Liver (tissue), 8 donors: ENCODE measurements at regions not wholly inside any gene's neighbourhood (a gene's known extent, or its start where the extent isn't known, plus 50 kb on each side); places are given as distances from the start of the nearest gene placed in this dataset.

ENCODE experiments used
- DNase-seq: peaks from one replicate; pipeline ENCODE4 v3.0.0-alpha.2; 2017; ENCODE audit warnings: low spot score
- H3K27ac ChIP-seq, 2 donors: one replicate each; pipeline ENCODE4 v1.7.0; 2013; ENCODE audit warnings: inconsistent platforms in 2 of 2, low read length in 2 of 2, control low read depth in 1 of 2, low read depth in 1 of 2, mild to moderate bottlenecking in 1 of 2
- H3K27me3 ChIP-seq, 4 donors: one replicate each; pipeline versions ENCODE4 v1.6.1 to v1.7.0; 2013; ENCODE audit warnings: low read length in 3 of 4, inconsistent platforms in 1 of 4, mild to moderate bottlenecking in 1 of 4, moderate library complexity in 1 of 4; ENCODE audit not compliant: control insufficient read depth in 4 of 4, insufficient read depth in 4 of 4
- H3K36me3 ChIP-seq, 4 donors: one replicate each; pipeline versions ENCODE4 v1.6.1 to v1.7.0; 2013; ENCODE audit warnings: low read length in 3 of 4, mild to moderate bottlenecking in 3 of 4, low read depth in 1 of 4, moderate library complexity in 1 of 4; ENCODE audit not compliant: control insufficient read depth in 4 of 4, insufficient read depth in 3 of 4
- H3K4me1 ChIP-seq, 4 donors: one replicate each; pipeline versions ENCODE4 v1.6.1 to v1.7.0; 2013; ENCODE audit warnings: low read length in 3 of 4, mild to moderate bottlenecking in 3 of 4, moderate library complexity in 1 of 4; ENCODE audit not compliant: control insufficient read depth in 4 of 4, insufficient read depth in 4 of 4
- H3K4me3 ChIP-seq, 3 donors: one replicate each; pipeline versions ENCODE4 v1.6.1 to v1.7.0; 2013; ENCODE audit warnings: low read length in 3 of 3, control low read depth in 1 of 3, low read depth in 1 of 3, mild to moderate bottlenecking in 1 of 3
- H3K9ac ChIP-seq, 2 donors: one replicate each; pipeline ENCODE4 v1.7.0; 2013; ENCODE audit warnings: low read length in 2 of 2, mild to moderate bottlenecking in 2 of 2, moderate library complexity in 2 of 2, control low read depth in 1 of 2, low read depth in 1 of 2
- H3K9me3 ChIP-seq, 4 donors: one replicate each; pipeline versions ENCODE4 v1.6.1 to v1.7.0; 2013; ENCODE audit warnings: low read length in 3 of 4; ENCODE audit not compliant: control insufficient read depth in 4 of 4
- EGR1 ChIP-seq, 2 donors: IDR thresholded peaks; 2 replicates each; pipeline ENCODE4 v1.6.1; 2016 to 2018; ENCODE audit warnings: antibody characterized with exemption in 2 of 2, low read depth in 2 of 2
- FOXA1 ChIP-seq: IDR thresholded peaks from 2 replicates; pipeline ENCODE4 v1.6.1; 2016; ENCODE audit warnings: antibody characterized with exemption
- FOXA2 ChIP-seq: IDR thresholded peaks from 2 replicates; pipeline ENCODE4 v1.6.1; 2016; ENCODE audit warnings: antibody characterized with exemption
- GABPA ChIP-seq, 2 donors: IDR thresholded peaks in 1 of 2; conservative IDR thresholded peaks in 1 of 2; 2 replicates each; pipeline ENCODE4 v1.6.1; 2016; ENCODE audit warnings: antibody characterized with exemption in 2 of 2, mild to moderate bottlenecking in 1 of 2, moderate library complexity in 1 of 2
- HNF4A ChIP-seq, 2 donors: conservative IDR thresholded peaks; 2 replicates each; pipeline ENCODE4 v1.6.1; 2016; ENCODE audit warnings: antibody characterized with exemption in 2 of 2, mild to moderate bottlenecking in 2 of 2
- HNF4G ChIP-seq: IDR thresholded peaks from 2 replicates; pipeline ENCODE4 v1.6.1; 2016; ENCODE audit warnings: antibody characterized with exemption
- JUND ChIP-seq, 2 donors: IDR thresholded peaks; 2 replicates each; pipeline ENCODE4 v1.6.1; 2016; ENCODE audit warnings: antibody characterized with exemption in 2 of 2
- NR2F2 ChIP-seq: IDR thresholded peaks from 2 replicates; pipeline ENCODE4 v1.6.1; 2016; ENCODE audit warnings: antibody characterized with exemption
- RAD21 ChIP-seq, 2 donors: IDR thresholded peaks; 2 replicates each; pipeline ENCODE4 v1.6.1; 2016; ENCODE audit warnings: antibody characterized with exemption in 2 of 2, mild to moderate bottlenecking in 2 of 2
- REST ChIP-seq: IDR thresholded peaks from 2 replicates; pipeline ENCODE4 v1.6.1; 2016; ENCODE audit warnings: antibody characterized with exemption, mild to moderate bottlenecking
- RXRA ChIP-seq, 2 donors: IDR thresholded peaks; 2 replicates each; pipeline ENCODE4 v1.6.1; 2017 to 2018; ENCODE audit warnings: antibody characterized with exemption in 2 of 2, mild to moderate bottlenecking in 1 of 2
- SP1 ChIP-seq: IDR thresholded peaks from 2 replicates; pipeline ENCODE4 v1.6.1; 2018; ENCODE audit warnings: antibody characterized with exemption, mild to moderate bottlenecking
- TAF1 ChIP-seq: conservative IDR thresholded peaks from 2 replicates; pipeline ENCODE4 v1.6.1; 2016; ENCODE audit warnings: antibody characterized with exemption, mild to moderate bottlenecking
- YY1 ChIP-seq: IDR thresholded peaks from 2 replicates; pipeline ENCODE4 v1.6.1; 2016; ENCODE audit warnings: antibody characterized with exemption, mild to moderate bottlenecking
- WGBS: extraction: QIAGEN DNeasy Blood & Tissue Kit; methylation state at CpG from one replicate; pipeline ENCODE4 v1.1.7; 2013; 5-methylcytosine and 5-hydroxymethylcytosine counted together
- TF ChIP-seq, protein P1 (sequence below): fragments of 150-350 bp; IDR thresholded peaks from 2 replicates; pipeline ENCODE4 v1.5.1; 2017; ENCODE audit warnings: improper control_type of control experiment, low read depth, low read length; ENCODE audit not compliant: missing input control
- TF ChIP-seq, protein P2 (sequence below): IDR thresholded peaks from 2 replicates; pipeline ENCODE4 v1.6.1; 2016; ENCODE audit warnings: antibody characterized with exemption
- donor health status: healthy.
- donor health status: healthy.
- donor health status: healthy.
- donor health status: healthy.
- donor health status: healthy.

DNA sequence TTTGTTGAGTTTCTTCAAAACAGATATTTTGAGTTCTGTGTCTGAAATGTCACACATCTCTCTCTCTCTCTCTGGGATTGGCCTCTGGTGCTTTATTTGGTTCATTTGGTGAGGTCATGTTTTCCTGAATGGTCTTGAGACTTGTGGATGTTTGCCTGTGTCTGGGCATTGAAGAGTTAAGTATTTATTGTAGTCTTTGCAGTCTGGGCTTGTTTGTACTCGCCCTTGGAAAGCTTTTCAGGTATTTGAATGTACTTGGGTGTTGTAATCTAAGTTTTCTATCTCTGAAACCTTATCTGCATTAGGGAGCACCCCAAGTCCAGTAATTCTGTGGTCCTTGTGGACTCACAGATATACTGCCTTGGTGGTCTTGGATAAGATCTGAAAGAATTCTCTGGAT lies 106.7 kb upstream of the PRSS58 start:
- Histone ChIP-seq H3K27ac (no peak overlapping the region), H3K4me3 (no peak overlapping the region), H3K4me1 (no peaks in the 10 kb centered on the region), H3K36me3 (no peaks in the 10 kb centered on the region), H3K27me3 (no peaks in the 10 kb centered on the region), H3K9ac (no peak overlapping the region), H3K9me3 (peaks cover 0 to 3% (median under 1%) of the 10 kb centered on the region in 4 donors)
- TF ChIP-seq EGR1 (IDR thresholded peaks at IDR 0.05; ENCODE audit: low read depth in 2 of 2) (no peak), HNF4G (no peak)
- WGBS = 41% methylated on average over 1 of the region's 1 CpG
- no peak for DNase-seq

GRCh38 chr7:142362349-142362748 lies 104.5 kb upstream of the PRSS58 start:
- no peak for DNase-seq
- Histone ChIP-seq H3K27me3 (no peaks in the 10 kb centered on the region), H3K4me3 (no peak overlapping the region), H3K4me1 (no peaks in the 10 kb centered on the region), H3K36me3 (no peaks in the 10 kb centered on the region), H3K9ac (no peak overlapping the region), H3K9me3 (peaks cover 0 to 3% (median 0%) of the 10 kb centered on the region in 4 donors), H3K27ac (no peak overlapping the region)
- 83% methylated on average over 3 of the region's 3 CpGs for WGBS
- TF ChIP-seq SP1 (no peak), FOXA2 (no peak), JUND (IDR thresholded peaks at IDR 0.05) (no peak), HNF4A (conservative IDR thresholded peaks at IDR 0.05) (no peak), EGR1 (IDR thresholded peaks at IDR 0.05; ENCODE audit: low read depth in 2 of 2) (no peak), GABPA (IDR thresholded peaks at IDR 0.05 in 1 of 2, conservative IDR thresholded peaks at IDR 0.05 in 1 of 2) (no peak), YY1 (no peak), RXRA (IDR thresholded peaks at IDR 0.05) (no peak), TAF1 (no peak), REST (no peak), RAD21 (IDR thresholded peaks at IDR 0.05) (no peak), NR2F2 (no peak), FOXA1 (no peak), HNF4G (no peak)
- TF ChIP-seq, protein P1, sequence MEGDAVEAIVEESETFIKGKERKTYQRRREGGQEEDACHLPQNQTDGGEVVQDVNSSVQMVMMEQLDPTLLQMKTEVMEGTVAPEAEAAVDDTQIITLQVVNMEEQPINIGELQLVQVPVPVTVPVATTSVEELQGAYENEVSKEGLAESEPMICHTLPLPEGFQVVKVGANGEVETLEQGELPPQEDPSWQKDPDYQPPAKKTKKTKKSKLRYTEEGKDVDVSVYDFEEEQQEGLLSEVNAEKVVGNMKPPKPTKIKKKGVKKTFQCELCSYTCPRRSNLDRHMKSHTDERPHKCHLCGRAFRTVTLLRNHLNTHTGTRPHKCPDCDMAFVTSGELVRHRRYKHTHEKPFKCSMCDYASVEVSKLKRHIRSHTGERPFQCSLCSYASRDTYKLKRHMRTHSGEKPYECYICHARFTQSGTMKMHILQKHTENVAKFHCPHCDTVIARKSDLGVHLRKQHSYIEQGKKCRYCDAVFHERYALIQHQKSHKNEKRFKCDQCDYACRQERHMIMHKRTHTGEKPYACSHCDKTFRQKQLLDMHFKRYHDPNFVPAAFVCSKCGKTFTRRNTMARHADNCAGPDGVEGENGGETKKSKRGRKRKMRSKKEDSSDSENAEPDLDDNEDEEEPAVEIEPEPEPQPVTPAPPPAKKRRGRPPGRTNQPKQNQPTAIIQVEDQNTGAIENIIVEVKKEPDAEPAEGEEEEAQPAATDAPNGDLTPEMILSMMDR = no peak
- TF ChIP-seq, protein P2, sequence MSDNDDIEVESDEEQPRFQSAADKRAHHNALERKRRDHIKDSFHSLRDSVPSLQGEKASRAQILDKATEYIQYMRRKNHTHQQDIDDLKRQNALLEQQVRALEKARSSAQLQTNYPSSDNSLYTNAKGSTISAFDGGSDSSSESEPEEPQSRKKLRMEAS = no peak
